ENCODE measurements at regions not wholly inside any gene's neighbourhood (a gene's known extent, or its start where the extent isn't known, plus 50 kb on each side); places are given as distances from the start of the nearest gene placed in this dataset.
"Not testable (repeated sequence)": the region's sequence is repeated elsewhere in the genome, so short reads cannot be mapped to it uniquely, and the experiment has no call there.

- Histone ChIP-seq H3K9ac (ENCODE audit: low read length) (no peak overlapping the region), H3K4me1 (ENCODE audit: control insufficient read depth, insufficient read depth, low read length) (no peaks in the 10 kb centered on the region), H3K36me3 (ENCODE audit: control insufficient read depth, insufficient read depth, low read length, severe bottlenecking) (no peaks in the 10 kb centered on the region), H3K9me3 (ENCODE audit: control insufficient read depth, low read length) (no peaks in the 10 kb centered on the region), H3K4me3 (ENCODE audit: low read length) (no peak overlapping the region), H3K27me3 (replicated peaks; ENCODE audit: control insufficient read depth, insufficient read depth, low read length) (no peaks in the 10 kb centered on the region)
- DNase-seq (ENCODE audit: low read depth), result no peak
Observed at GRCh38 chr13:70995338-70995737, 871.7 kb downstream of the DACH1 start.

GRCh38 chr13:70994191-70994590 lies 872.8 kb downstream of the DACH1 start:
- H3K4me3 ChIP-seq (ENCODE audit: low read length), result no peak overlapping the region
- H3K36me3 ChIP-seq (ENCODE audit: control insufficient read depth, insufficient read depth, low read length, severe bottlenecking), result no peaks in the 10 kb centered on the region
- H3K27me3 ChIP-seq (replicated peaks; ENCODE audit: control insufficient read depth, insufficient read depth, low read length), result no peaks in the 10 kb centered on the region
- H3K4me1 ChIP-seq (ENCODE audit: control insufficient read depth, insufficient read depth, low read length), result no peaks in the 10 kb centered on the region
- no peaks in the 10 kb centered on the region for H3K9me3 ChIP-seq (ENCODE audit: control insufficient read depth, low read length)
- H3K9ac ChIP-seq (ENCODE audit: low read length), result no peak overlapping the region
- DNase-seq (ENCODE audit: low read depth), result no peak

GRCh38 chr13:70987043-70987442 lies 878.8 kb upstream of the KLHL1 start:
- Histone ChIP-seq H3K9ac (ENCODE audit: low read length) (no peak overlapping the region), H3K36me3 (ENCODE audit: control insufficient read depth, insufficient read depth, low read length, severe bottlenecking) (no peaks in the 10 kb centered on the region), H3K4me3 (ENCODE audit: low read length) (no peak overlapping the region)

GRCh38 chr13:70985371-70985770 lies 877.1 kb upstream of the KLHL1 start:
- DNase-seq (ENCODE audit: low read depth), result no peak
- no peaks in the 10 kb centered on the region for H3K36me3 ChIP-seq (ENCODE audit: control insufficient read depth, insufficient read depth, low read length, severe bottlenecking)
- H3K4me3 ChIP-seq (ENCODE audit: low read length), result no peak overlapping the region
- no peaks in the 10 kb centered on the region for H3K4me1 ChIP-seq (ENCODE audit: control insufficient read depth, insufficient read depth, low read length)
- no peaks in the 10 kb centered on the region for H3K27me3 ChIP-seq (replicated peaks; ENCODE audit: control insufficient read depth, insufficient read depth, low read length)
- H3K9me3 ChIP-seq (ENCODE audit: control insufficient read depth, low read length), result peaks cover 3% of the 10 kb centered on the region
- H3K9ac ChIP-seq (ENCODE audit: low read length), result no peak overlapping the region

More at GRCh38 chr13:70987043-70987442, 878.8 kb upstream of the KLHL1 start:
- DNase-seq (ENCODE audit: low read depth), result no peak
- Histone ChIP-seq H3K4me1 (ENCODE audit: control insufficient read depth, insufficient read depth, low read length) (no peaks in the 10 kb centered on the region), H3K9me3 (ENCODE audit: control insufficient read depth, low read length) (peaks cover 3% of the 10 kb centered on the region), H3K27me3 (replicated peaks; ENCODE audit: control insufficient read depth, insufficient read depth, low read length) (no peaks in the 10 kb centered on the region)

GRCh38 chr13:70981219-70981618 lies 873.0 kb upstream of the KLHL1 start:
- not testable (repeated sequence) for H3K4me3 ChIP-seq (ENCODE audit: low read length); DNase-seq (ENCODE audit: low read depth); H3K36me3 ChIP-seq (ENCODE audit: control insufficient read depth, insufficient read depth, low read length, severe bottlenecking); H3K27me3 ChIP-seq (replicated peaks; ENCODE audit: control insufficient read depth, insufficient read depth, low read length); H3K9ac ChIP-seq (ENCODE audit: low read length); H3K9me3 ChIP-seq (ENCODE audit: control insufficient read depth, low read length); H3K4me1 ChIP-seq (ENCODE audit: control insufficient read depth, insufficient read depth, low read length)

GRCh38 chr13:70969321-70969720 lies 861.1 kb upstream of the KLHL1 start:
- Histone ChIP-seq H3K9me3 (ENCODE audit: control insufficient read depth, low read length) (no peaks in the 10 kb centered on the region), H3K36me3 (ENCODE audit: control insufficient read depth, insufficient read depth, low read length, severe bottlenecking) (no peaks in the 10 kb centered on the region), H3K4me3 (ENCODE audit: low read length) (no peak overlapping the region), H3K27me3 (replicated peaks; ENCODE audit: control insufficient read depth, insufficient read depth, low read length) (no peaks in the 10 kb centered on the region), H3K9ac (ENCODE audit: low read length) (no peak overlapping the region), H3K4me1 (ENCODE audit: control insufficient read depth, insufficient read depth, low read length) (no peaks in the 10 kb centered on the region)
- DNase-seq (ENCODE audit: low read depth), result no peak

- Histone ChIP-seq H3K36me3 (ENCODE audit: control insufficient read depth, insufficient read depth, low read length, severe bottlenecking) (no peaks in the 10 kb centered on the region), H3K27me3 (replicated peaks; ENCODE audit: control insufficient read depth, insufficient read depth, low read length) (no peaks in the 10 kb centered on the region), H3K9me3 (ENCODE audit: control insufficient read depth, low read length) (no peaks in the 10 kb centered on the region), H3K4me3 (ENCODE audit: low read length) (no peak overlapping the region), H3K9ac (ENCODE audit: low read length) (no peak overlapping the region), H3K4me1 (ENCODE audit: control insufficient read depth, insufficient read depth, low read length) (no peaks in the 10 kb centered on the region)
- no peak for DNase-seq (ENCODE audit: low read depth)
Observed at GRCh38 chr13:70967564-70967963, 859.3 kb upstream of the KLHL1 start.

- H3K4me1 ChIP-seq (ENCODE audit: control insufficient read depth, insufficient read depth, low read length), result no peaks in the 10 kb centered on the region
- H3K27me3 ChIP-seq (replicated peaks; ENCODE audit: control insufficient read depth, insufficient read depth, low read length), result no peaks in the 10 kb centered on the region
- H3K9ac ChIP-seq (ENCODE audit: low read length), result no peak overlapping the region
- DNase-seq (ENCODE audit: low read depth), result no peak
- no peaks in the 10 kb centered on the region for H3K36me3 ChIP-seq (ENCODE audit: control insufficient read depth, insufficient read depth, low read length, severe bottlenecking)
- no peak overlapping the region for H3K4me3 ChIP-seq (ENCODE audit: low read length)
- H3K9me3 ChIP-seq (ENCODE audit: control insufficient read depth, low read length), result no peaks in the 10 kb centered on the region
Observed at GRCh38 chr13:70964874-70965273, 856.6 kb upstream of the KLHL1 start.

- no peak overlapping the region for H3K4me3 ChIP-seq (ENCODE audit: low read length)
- H3K9ac ChIP-seq (ENCODE audit: low read length), result no peak overlapping the region
- DNase-seq (ENCODE audit: low read depth), result peak; percentile 27
- H3K36me3 ChIP-seq (ENCODE audit: control insufficient read depth, insufficient read depth, low read length, severe bottlenecking), result no peaks in the 10 kb centered on the region
- no peaks in the 10 kb centered on the region for H3K27me3 ChIP-seq (replicated peaks; ENCODE audit: control insufficient read depth, insufficient read depth, low read length)
- H3K4me1 ChIP-seq (ENCODE audit: control insufficient read depth, insufficient read depth, low read length), result no peaks in the 10 kb centered on the region
- H3K9me3 ChIP-seq (ENCODE audit: control insufficient read depth, low read length), result no peaks in the 10 kb centered on the region
Observed at GRCh38 chr13:70964124-70964523, 855.9 kb upstream of the KLHL1 start.

- H3K4me1 ChIP-seq (ENCODE audit: control insufficient read depth, insufficient read depth, low read length), result no peaks in the 10 kb centered on the region
- peak; percentile 73 for DNase-seq (ENCODE audit: low read depth)
- no peak overlapping the region for H3K9ac ChIP-seq (ENCODE audit: low read length)
- H3K27me3 ChIP-seq (replicated peaks; ENCODE audit: control insufficient read depth, insufficient read depth, low read length), result no peaks in the 10 kb centered on the region
- H3K36me3 ChIP-seq (ENCODE audit: control insufficient read depth, insufficient read depth, low read length, severe bottlenecking), result no peaks in the 10 kb centered on the region
- no peaks in the 10 kb centered on the region for H3K9me3 ChIP-seq (ENCODE audit: control insufficient read depth, low read length)
- no peak overlapping the region for H3K4me3 ChIP-seq (ENCODE audit: low read length)
Observed at GRCh38 chr13:70960841-70961443, 852.7 kb upstream of the KLHL1 start.

- Histone ChIP-seq H3K9ac (ENCODE audit: low read length) (no peak overlapping the region), H3K27me3 (replicated peaks; ENCODE audit: control insufficient read depth, insufficient read depth, low read length) (no peaks in the 10 kb centered on the region), H3K9me3 (ENCODE audit: control insufficient read depth, low read length) (no peaks in the 10 kb centered on the region), H3K4me1 (ENCODE audit: control insufficient read depth, insufficient read depth, low read length) (no peaks in the 10 kb centered on the region), H3K36me3 (ENCODE audit: control insufficient read depth, insufficient read depth, low read length, severe bottlenecking) (no peaks in the 10 kb centered on the region), H3K4me3 (ENCODE audit: low read length) (no peak overlapping the region)
- no peak for DNase-seq (ENCODE audit: low read depth)
Observed at GRCh38 chr13:70959035-70959775, 851.0 kb upstream of the KLHL1 start.

- no peak overlapping the region for H3K4me3 ChIP-seq (ENCODE audit: low read length)
- no peaks in the 10 kb centered on the region for H3K36me3 ChIP-seq (ENCODE audit: control insufficient read depth, insufficient read depth, low read length, severe bottlenecking)
- no peak overlapping the region for H3K9ac ChIP-seq (ENCODE audit: low read length)
- H3K9me3 ChIP-seq (ENCODE audit: control insufficient read depth, low read length), result no peaks in the 10 kb centered on the region
- H3K4me1 ChIP-seq (ENCODE audit: control insufficient read depth, insufficient read depth, low read length), result no peaks in the 10 kb centered on the region
- no peak for DNase-seq (ENCODE audit: low read depth)
- no peaks in the 10 kb centered on the region for H3K27me3 ChIP-seq (replicated peaks; ENCODE audit: control insufficient read depth, insufficient read depth, low read length)
Observed at GRCh38 chr13:70955887-70956286, 847.6 kb upstream of the KLHL1 start.

Data from adipocyte (in vitro differentiated cells).